ENCODE measurements at regions not wholly inside any gene's neighbourhood (a gene's known extent, or its start where the extent isn't known, plus 50 kb on each side); places are given as distances from the start of the nearest gene placed in this dataset.
A peak's percentile ranks its signal among the peaks of the same experiment; 100 is the strongest.

DNA sequence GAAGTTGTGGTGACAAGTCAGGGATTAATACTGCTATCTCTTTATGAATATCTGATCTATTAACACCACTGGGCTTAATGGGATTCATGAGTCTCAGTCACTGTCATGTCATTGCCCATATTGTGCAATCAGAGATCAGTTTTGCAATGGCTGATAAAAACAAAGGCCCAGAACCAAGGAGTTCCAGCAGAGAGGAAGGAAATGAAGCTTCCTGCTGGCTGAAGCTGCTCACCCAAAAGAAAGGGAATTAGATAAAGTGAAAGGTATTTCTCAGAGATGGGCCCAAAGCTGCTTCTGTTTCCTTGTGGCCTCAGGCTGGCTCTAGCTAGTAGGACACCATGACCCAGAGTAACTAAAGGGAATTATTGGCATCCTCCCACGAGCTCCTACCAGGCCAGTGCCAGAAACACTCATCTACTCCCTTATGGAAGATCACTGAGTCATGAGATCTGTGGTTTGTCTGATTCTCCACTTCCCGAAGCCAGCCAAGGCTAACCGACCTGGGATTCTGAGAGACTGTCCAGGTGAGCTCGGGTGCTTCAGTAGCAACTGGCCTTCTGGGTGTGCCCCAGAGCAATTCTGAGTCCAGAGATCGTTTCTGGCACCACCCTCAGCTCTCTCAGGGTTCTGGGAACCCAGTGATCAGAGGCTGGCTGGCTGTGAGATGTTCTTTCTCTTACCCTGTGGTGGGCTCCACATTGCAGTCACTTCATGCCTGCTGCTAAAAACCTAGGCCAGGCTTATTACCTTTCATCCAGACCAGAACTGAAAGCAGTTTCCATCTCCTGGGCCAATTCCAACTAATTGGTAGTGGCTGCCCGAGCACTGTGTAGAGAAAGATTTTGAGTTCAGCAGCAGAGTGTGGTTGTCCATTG is 129.5 kb upstream of the PELI1 start:
- no peaks in the 10 kb centered on the region for H4K20me1 ChIP-seq (ENCODE audit: insufficient read depth)
- POLR2A ChIA-PET: no interaction called here
- H3K9me2 ChIP-seq: no peaks in the 10 kb centered on the region
- no peak overlapping the region for H3K4me3 ChIP-seq (ENCODE audit: low read depth in 2 of 2, low read length in 1 of 2)
- H3K4me2 ChIP-seq: peak overlapping the region; percentile 23; the same call in 1 of the 2 replicates
- no peak overlapping the region; the same call in 1 of the 2 replicates for H3K9ac ChIP-seq
- no peaks in the 10 kb centered on the region for H3K9me3 ChIP-seq
- peak; percentile 27 for DNase-seq
- H3K27me3 ChIP-seq (ENCODE audit: insufficient read depth): no peaks in the 10 kb centered on the region
- no peaks in the 10 kb centered on the region for H3K36me3 ChIP-seq (replicated peaks in 1 of 2; ENCODE audit: control insufficient read depth in 1 of 2, insufficient read depth in 2 of 2, low read length in 1 of 2)
- peak overlapping the region; percentile 67 to 80 for H3K27ac ChIP-seq (ENCODE audit: low read depth in 2 of 2, low read length in 1 of 2)
- CTCF ChIA-PET: interaction anchor here (0.8 kb wide), 1 partner anchor 432 kb away, joined by 3 read pairs; the partner anchor contains the start of gene UGP2
- 0 out of 2 replicates have a peak overlapping the region, but pooled peaks have one; percentile 37 for H2AFZ ChIP-seq (ENCODE audit: low read depth)
- TF ChIP-seq NFIC (IDR thresholded peaks at IDR 0.05; ENCODE audit: borderline replicate concordance) (peak; percentile 92), JUND (IDR thresholded peaks at IDR 0.05) (peak; percentile 74), MEF2A (IDR thresholded peaks at IDR 0.05; ENCODE audit: borderline replicate concordance, low read depth) (0 out of 2 replicates have a peak, but pooled peaks have one; percentile 47), POLR2AphosphoS5 (IDR thresholded peaks at IDR 0.05; ENCODE audit: low read depth, low read length) (peak; percentile 15; the same call in 1 of the 2 replicates), NRF1 (IDR thresholded peaks at IDR 0.05; ENCODE audit: low read depth, low read length) (no peak), FOSL2 (IDR thresholded peaks at IDR 0.05; ENCODE audit: borderline replicate concordance, low read depth) (peak; percentile 84; the same call in 1 of the 2 replicates), RAD21 (IDR thresholded peaks at IDR 0.05; ENCODE audit: low read length) (no peak), FOXJ3 (CRISPR knock-in tag; IDR thresholded peaks at IDR 0.05) (no peak), TCF12 (IDR thresholded peaks at IDR 0.05) (peak; percentile 91), EZH2phosphoT487 (IDR thresholded peaks at IDR 0.05; ENCODE audit: borderline replicate concordance, low read depth) (no peak), RXRA (IDR thresholded peaks at IDR 0.05; ENCODE audit: borderline replicate concordance, low read depth) (0 out of 2 replicates have a peak, but pooled peaks have one; percentile 40), TEAD4 (IDR thresholded peaks at IDR 0.05; ENCODE audit: borderline replicate concordance, insufficient read depth) (no peak), ELF1 (IDR thresholded peaks at IDR 0.05) (no peak), EP300 (IDR thresholded peaks at IDR 0.05; ENCODE audit: borderline replicate concordance in 1 of 2, low read depth in 1 of 2, low read length in 1 of 2) (peak in 1 of 2 experiments; percentile 73; a peak in 2 of 4 replicates), YY1 (IDR thresholded peaks at IDR 0.05; ENCODE audit: low read depth) (peak; percentile 16; the same call in 1 of the 2 replicates)
- TF ChIP-seq, protein P1, sequence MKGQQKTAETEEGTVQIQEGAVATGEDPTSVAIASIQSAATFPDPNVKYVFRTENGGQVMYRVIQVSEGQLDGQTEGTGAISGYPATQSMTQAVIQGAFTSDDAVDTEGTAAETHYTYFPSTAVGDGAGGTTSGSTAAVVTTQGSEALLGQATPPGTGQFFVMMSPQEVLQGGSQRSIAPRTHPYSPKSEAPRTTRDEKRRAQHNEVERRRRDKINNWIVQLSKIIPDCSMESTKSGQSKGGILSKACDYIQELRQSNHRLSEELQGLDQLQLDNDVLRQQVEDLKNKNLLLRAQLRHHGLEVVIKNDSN (IDR thresholded peaks at IDR 0.05; ENCODE audit: borderline replicate concordance, low read depth): no peak
- TF ChIP-seq, protein P2, sequence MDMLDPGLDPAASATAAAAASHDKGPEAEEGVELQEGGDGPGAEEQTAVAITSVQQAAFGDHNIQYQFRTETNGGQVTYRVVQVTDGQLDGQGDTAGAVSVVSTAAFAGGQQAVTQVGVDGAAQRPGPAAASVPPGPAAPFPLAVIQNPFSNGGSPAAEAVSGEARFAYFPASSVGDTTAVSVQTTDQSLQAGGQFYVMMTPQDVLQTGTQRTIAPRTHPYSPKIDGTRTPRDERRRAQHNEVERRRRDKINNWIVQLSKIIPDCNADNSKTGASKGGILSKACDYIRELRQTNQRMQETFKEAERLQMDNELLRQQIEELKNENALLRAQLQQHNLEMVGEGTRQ (IDR thresholded peaks at IDR 0.05; ENCODE audit: borderline replicate concordance, low read depth, low read length): no peak
- TF ChIP-seq, protein P3, sequence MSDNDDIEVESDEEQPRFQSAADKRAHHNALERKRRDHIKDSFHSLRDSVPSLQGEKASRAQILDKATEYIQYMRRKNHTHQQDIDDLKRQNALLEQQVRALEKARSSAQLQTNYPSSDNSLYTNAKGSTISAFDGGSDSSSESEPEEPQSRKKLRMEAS (IDR thresholded peaks at IDR 0.05; ENCODE audit: low read depth): peak; percentile 66; the same call in 1 of the 2 replicates
- TF ChIP-seq, protein P4, sequence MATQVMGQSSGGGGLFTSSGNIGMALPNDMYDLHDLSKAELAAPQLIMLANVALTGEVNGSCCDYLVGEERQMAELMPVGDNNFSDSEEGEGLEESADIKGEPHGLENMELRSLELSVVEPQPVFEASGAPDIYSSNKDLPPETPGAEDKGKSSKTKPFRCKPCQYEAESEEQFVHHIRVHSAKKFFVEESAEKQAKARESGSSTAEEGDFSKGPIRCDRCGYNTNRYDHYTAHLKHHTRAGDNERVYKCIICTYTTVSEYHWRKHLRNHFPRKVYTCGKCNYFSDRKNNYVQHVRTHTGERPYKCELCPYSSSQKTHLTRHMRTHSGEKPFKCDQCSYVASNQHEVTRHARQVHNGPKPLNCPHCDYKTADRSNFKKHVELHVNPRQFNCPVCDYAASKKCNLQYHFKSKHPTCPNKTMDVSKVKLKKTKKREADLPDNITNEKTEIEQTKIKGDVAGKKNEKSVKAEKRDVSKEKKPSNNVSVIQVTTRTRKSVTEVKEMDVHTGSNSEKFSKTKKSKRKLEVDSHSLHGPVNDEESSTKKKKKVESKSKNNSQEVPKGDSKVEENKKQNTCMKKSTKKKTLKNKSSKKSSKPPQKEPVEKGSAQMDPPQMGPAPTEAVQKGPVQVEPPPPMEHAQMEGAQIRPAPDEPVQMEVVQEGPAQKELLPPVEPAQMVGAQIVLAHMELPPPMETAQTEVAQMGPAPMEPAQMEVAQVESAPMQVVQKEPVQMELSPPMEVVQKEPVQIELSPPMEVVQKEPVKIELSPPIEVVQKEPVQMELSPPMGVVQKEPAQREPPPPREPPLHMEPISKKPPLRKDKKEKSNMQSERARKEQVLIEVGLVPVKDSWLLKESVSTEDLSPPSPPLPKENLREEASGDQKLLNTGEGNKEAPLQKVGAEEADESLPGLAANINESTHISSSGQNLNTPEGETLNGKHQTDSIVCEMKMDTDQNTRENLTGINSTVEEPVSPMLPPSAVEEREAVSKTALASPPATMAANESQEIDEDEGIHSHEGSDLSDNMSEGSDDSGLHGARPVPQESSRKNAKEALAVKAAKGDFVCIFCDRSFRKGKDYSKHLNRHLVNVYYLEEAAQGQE (IDR thresholded peaks at IDR 0.05; ENCODE audit: low read depth, low read length): no peak
- TF ChIP-seq, protein P5, sequence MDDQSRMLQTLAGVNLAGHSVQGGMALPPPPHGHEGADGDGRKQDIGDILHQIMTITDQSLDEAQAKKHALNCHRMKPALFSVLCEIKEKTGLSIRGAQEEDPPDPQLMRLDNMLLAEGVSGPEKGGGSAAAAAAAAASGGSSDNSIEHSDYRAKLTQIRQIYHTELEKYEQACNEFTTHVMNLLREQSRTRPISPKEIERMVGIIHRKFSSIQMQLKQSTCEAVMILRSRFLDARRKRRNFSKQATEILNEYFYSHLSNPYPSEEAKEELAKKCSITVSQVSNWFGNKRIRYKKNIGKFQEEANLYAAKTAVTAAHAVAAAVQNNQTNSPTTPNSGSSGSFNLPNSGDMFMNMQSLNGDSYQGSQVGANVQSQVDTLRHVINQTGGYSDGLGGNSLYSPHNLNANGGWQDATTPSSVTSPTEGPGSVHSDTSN (IDR thresholded peaks at IDR 0.05): peak; percentile 50; the same call in 1 of the 2 replicates
- TF ChIP-seq, protein P6, sequence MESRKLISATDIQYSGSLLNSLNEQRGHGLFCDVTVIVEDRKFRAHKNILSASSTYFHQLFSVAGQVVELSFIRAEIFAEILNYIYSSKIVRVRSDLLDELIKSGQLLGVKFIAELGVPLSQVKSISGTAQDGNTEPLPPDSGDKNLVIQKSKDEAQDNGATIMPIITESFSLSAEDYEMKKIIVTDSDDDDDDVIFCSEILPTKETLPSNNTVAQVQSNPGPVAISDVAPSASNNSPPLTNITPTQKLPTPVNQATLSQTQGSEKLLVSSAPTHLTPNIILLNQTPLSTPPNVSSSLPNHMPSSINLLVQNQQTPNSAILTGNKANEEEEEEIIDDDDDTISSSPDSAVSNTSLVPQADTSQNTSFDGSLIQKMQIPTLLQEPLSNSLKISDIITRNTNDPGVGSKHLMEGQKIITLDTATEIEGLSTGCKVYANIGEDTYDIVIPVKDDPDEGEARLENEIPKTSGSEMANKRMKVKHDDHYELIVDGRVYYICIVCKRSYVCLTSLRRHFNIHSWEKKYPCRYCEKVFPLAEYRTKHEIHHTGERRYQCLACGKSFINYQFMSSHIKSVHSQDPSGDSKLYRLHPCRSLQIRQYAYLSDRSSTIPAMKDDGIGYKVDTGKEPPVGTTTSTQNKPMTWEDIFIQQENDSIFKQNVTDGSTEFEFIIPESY (IDR thresholded peaks at IDR 0.05; ENCODE audit: borderline replicate concordance, low read depth): no peak
- peaks cover 20 to 35% of the 10 kb centered on the region in 2 experiments for H3K4me1 ChIP-seq (ENCODE audit: control insufficient read depth in 1 of 2, insufficient read depth in 2 of 2, low read depth in 1 of 2, low read length in 1 of 2)
- WGBS (ENCODE audit: low lambda C conversion rate): 35% methylated on average over 4 of the region's 6 CpGs
- peaks cover 19% of the 10 kb centered on the region for H3F3A ChIP-seq (replicated peaks; ENCODE audit: insufficient read depth)
- H3K79me2 ChIP-seq (ENCODE audit: insufficient read depth): no peaks in the 10 kb centered on the region

All from SK-N-SH (cell line).